ENCODE measurements at regions not wholly inside any gene's neighbourhood (a gene's known extent, or its start where the extent isn't known, plus 50 kb on each side); places are given as distances from the start of the nearest gene placed in this dataset.

DNA sequence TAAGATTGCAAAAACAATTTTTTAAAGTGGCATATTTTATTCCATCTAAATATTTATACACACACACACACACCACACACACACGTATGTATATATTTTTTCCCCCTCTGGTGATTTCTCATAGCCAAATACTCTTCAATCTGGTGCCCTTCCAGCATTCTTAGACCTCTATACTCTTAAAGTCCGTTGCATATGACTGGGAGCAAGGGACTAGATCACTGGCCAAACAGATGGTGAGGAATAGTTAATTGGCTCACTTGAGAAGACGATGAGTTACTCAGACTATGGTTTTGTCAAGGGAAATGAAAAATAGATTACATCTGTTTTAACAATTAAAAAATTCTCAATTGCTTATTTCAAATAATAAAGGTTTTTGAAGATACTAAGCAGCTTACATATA, 512.5 kb upstream of the LRRTM4 start:
- Mint-ChIP-seq H3K9me3 (peaks cover 0 to 3% (median 0%) of the 10 kb centered on the region in 7 donors), H3K4me1 (no peaks in the 10 kb centered on the region), H3K36me3 (no peaks in the 10 kb centered on the region), H3K27ac (no peak overlapping the region), H3K4me3 (no peak overlapping the region), H3K27me3 (ENCODE audit: low read depth in 3 of 3) (no peaks in the 10 kb centered on the region)
- 75% methylated on average over 1 of the region's 3 CpGs for WGBS (ENCODE audit: insufficient coverage)
- no peak overlapping the region for H3K27ac ChIP-seq (ENCODE audit: low read depth in 1 of 2, low read length in 2 of 2)
- no peak for DNase-seq
- H3K4me2 ChIP-seq (replicated peaks; ENCODE audit: extremely low read depth, low read length, poor library complexity, severe bottlenecking): no peak overlapping the region
- H3K36me3 ChIP-seq (replicated peaks in 1 of 2; ENCODE audit: control insufficient read depth in 1 of 2, insufficient read depth in 2 of 2, low read length in 2 of 2): no peaks in the 10 kb centered on the region
- no peaks in the 10 kb centered on the region for H3K79me2 ChIP-seq (ENCODE audit: insufficient read depth, low read length)
- TF ChIP-seq, protein P1, sequence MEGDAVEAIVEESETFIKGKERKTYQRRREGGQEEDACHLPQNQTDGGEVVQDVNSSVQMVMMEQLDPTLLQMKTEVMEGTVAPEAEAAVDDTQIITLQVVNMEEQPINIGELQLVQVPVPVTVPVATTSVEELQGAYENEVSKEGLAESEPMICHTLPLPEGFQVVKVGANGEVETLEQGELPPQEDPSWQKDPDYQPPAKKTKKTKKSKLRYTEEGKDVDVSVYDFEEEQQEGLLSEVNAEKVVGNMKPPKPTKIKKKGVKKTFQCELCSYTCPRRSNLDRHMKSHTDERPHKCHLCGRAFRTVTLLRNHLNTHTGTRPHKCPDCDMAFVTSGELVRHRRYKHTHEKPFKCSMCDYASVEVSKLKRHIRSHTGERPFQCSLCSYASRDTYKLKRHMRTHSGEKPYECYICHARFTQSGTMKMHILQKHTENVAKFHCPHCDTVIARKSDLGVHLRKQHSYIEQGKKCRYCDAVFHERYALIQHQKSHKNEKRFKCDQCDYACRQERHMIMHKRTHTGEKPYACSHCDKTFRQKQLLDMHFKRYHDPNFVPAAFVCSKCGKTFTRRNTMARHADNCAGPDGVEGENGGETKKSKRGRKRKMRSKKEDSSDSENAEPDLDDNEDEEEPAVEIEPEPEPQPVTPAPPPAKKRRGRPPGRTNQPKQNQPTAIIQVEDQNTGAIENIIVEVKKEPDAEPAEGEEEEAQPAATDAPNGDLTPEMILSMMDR (IDR thresholded peaks at IDR 0.05): no peak
- H2AFZ ChIP-seq (ENCODE audit: insufficient read depth, low read depth, low read length, poor library complexity, severe bottlenecking): no peak overlapping the region
- intact Hi-C loops (cut with micrococcal nuclease): no loop called here
- no peaks in the 10 kb centered on the region for H4K20me1 ChIP-seq (ENCODE audit: insufficient read depth, low read length)
- peaks cover 4 to 5% of the 10 kb centered on the region in 2 donors for H3K9me3 ChIP-seq (replicated peaks in 1 of 2; ENCODE audit: control insufficient read depth in 1 of 2, insufficient read depth in 1 of 2, low read length in 2 of 2)
- no peaks in the 10 kb centered on the region for H3K4me1 ChIP-seq (ENCODE audit: control insufficient read depth in 1 of 2, insufficient read depth in 2 of 2, low read length in 2 of 2)
- no peak overlapping the region for H3K4me3 ChIP-seq (replicated peaks in 1 of 3; ENCODE audit: low read depth in 2 of 3, low read length in 3 of 3)
- H3K27me3 ChIP-seq (ENCODE audit: control insufficient read depth in 2 of 2, insufficient read depth in 2 of 2, low read length in 2 of 2): no peaks in the 10 kb centered on the region
- no peak overlapping the region for H3K9ac ChIP-seq (ENCODE audit: insufficient read depth, low read length, poor library complexity, severe bottlenecking)

DNA sequence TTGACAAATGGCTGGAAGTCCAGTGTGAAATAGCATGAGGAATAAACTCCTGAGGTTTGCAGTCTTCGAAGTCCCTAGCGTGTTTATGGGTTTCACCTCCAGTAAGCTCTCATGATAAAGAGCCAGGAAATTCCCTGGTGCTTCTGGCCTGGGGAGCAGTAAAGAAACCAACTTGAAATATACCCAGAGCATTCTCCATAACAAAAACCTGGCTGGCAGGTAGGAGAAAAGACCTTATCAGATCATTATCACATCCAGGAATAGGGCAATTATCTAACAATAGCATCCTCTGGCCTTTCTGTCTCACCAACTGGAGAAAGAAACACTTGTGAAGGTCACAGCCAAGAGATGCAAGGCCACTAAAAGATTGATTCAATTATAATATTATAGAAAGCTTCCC, 513.6 kb upstream of the LRRTM4 start:
- TF ChIP-seq, protein P1 (IDR thresholded peaks at IDR 0.05): no peak
- Mint-ChIP-seq H3K9me3 (peaks cover 0 to 7% (median 3%) of the 10 kb centered on the region in 7 donors), H3K4me3 (no peak overlapping the region), H3K27me3 (ENCODE audit: low read depth in 3 of 3) (no peaks in the 10 kb centered on the region), H3K27ac (no peak overlapping the region), H3K4me1 (no peaks in the 10 kb centered on the region), H3K36me3 (no peaks in the 10 kb centered on the region)
- no peaks in the 10 kb centered on the region for H4K20me1 ChIP-seq (ENCODE audit: insufficient read depth, low read length)
- no peaks in the 10 kb centered on the region for H3K4me1 ChIP-seq (ENCODE audit: control insufficient read depth in 1 of 2, insufficient read depth in 2 of 2, low read length in 2 of 2)
- intact Hi-C loops (cut with micrococcal nuclease): no loop called here
- no peaks in the 10 kb centered on the region for H3K36me3 ChIP-seq (replicated peaks in 1 of 2; ENCODE audit: control insufficient read depth in 1 of 2, insufficient read depth in 2 of 2, low read length in 2 of 2)
- H3K9me3 ChIP-seq (replicated peaks in 1 of 2; ENCODE audit: control insufficient read depth in 1 of 2, insufficient read depth in 1 of 2, low read length in 2 of 2): no peaks in the 10 kb centered on the region
- no peak overlapping the region for H3K27ac ChIP-seq (ENCODE audit: low read depth in 1 of 2, low read length in 2 of 2)
- no peak overlapping the region for H3K4me3 ChIP-seq (replicated peaks in 1 of 3; ENCODE audit: low read depth in 2 of 3, low read length in 3 of 3)
- DNase-seq: no peak
- WGBS (ENCODE audit: insufficient coverage): no CpG with 5 or more reads among the region's 2 CpGs
- no peaks in the 10 kb centered on the region for H3K27me3 ChIP-seq (ENCODE audit: control insufficient read depth in 2 of 2, insufficient read depth in 2 of 2, low read length in 2 of 2)
- H3K4me2 ChIP-seq (replicated peaks; ENCODE audit: extremely low read depth, low read length, poor library complexity, severe bottlenecking): no peak overlapping the region
- H3K9ac ChIP-seq (ENCODE audit: insufficient read depth, low read length, poor library complexity, severe bottlenecking): no peak overlapping the region
- H3K79me2 ChIP-seq (ENCODE audit: insufficient read depth, low read length): no peaks in the 10 kb centered on the region
- H2AFZ ChIP-seq (ENCODE audit: insufficient read depth, low read depth, low read length, poor library complexity, severe bottlenecking): no peak overlapping the region

Measured in CD14-positive monocyte (primary cell).